ENCODE measurements at regions not wholly inside any gene's neighbourhood (a gene's known extent, or its start where the extent isn't known, plus 50 kb on each side); places are given as distances from the start of the nearest gene placed in this dataset.

- H3K4me3 Mint-ChIP-seq: no peak overlapping the region
- no peak for TF ChIP-seq CTCF (conservative IDR thresholded peaks at IDR 0.05)
- no peak overlapping the region for H3K27ac Mint-ChIP-seq (ENCODE audit: unreplicated experiment)
- DNase-seq (ENCODE audit: low read depth, low spot score): no peak
- peaks cover 3% of the 10 kb centered on the region for H3K9me3 Mint-ChIP-seq
- no peaks in the 10 kb centered on the region for H3K27me3 Mint-ChIP-seq (ENCODE audit: low read depth)
- peaks cover 7% of the 10 kb centered on the region for H3K4me1 Mint-ChIP-seq
- H3K36me3 Mint-ChIP-seq (ENCODE audit: low read depth): no peaks in the 10 kb centered on the region
These were observed 280.9 kb upstream of the NT5C1B start for GRCh38 chr2:18870307-18870706.

- no peak for DNase-seq (ENCODE audit: low read depth, low spot score)
- Mint-ChIP-seq H3K27me3 (ENCODE audit: low read depth) (no peaks in the 10 kb centered on the region), H3K27ac (ENCODE audit: unreplicated experiment) (no peak overlapping the region), H3K4me3 (no peak overlapping the region), H3K4me1 (peaks cover 3% of the 10 kb centered on the region), H3K9me3 (peaks cover 2% of the 10 kb centered on the region), H3K36me3 (ENCODE audit: low read depth) (no peaks in the 10 kb centered on the region)
- no peak for TF ChIP-seq CTCF (conservative IDR thresholded peaks at IDR 0.05)
These were observed 272.6 kb upstream of the NT5C1B start for GRCh38 chr2:18861951-18862350.

- H3K9me3 Mint-ChIP-seq: no peaks in the 10 kb centered on the region
- no peaks in the 10 kb centered on the region for H3K36me3 Mint-ChIP-seq (ENCODE audit: low read depth)
- H3K27ac Mint-ChIP-seq (ENCODE audit: unreplicated experiment): no peak overlapping the region
- no peak for DNase-seq (ENCODE audit: low read depth, low spot score)
- no peaks in the 10 kb centered on the region for H3K27me3 Mint-ChIP-seq (ENCODE audit: low read depth)
- no peak for TF ChIP-seq CTCF (conservative IDR thresholded peaks at IDR 0.05)
- no peak overlapping the region for H3K4me3 Mint-ChIP-seq
- H3K4me1 Mint-ChIP-seq: no peaks in the 10 kb centered on the region
These were observed 270.8 kb upstream of the NT5C1B start for GRCh38 chr2:18860179-18860578.

GRCh38 chr2:18856765-18857164 lies 267.4 kb upstream of the NT5C1B start:
- no peaks in the 10 kb centered on the region for H3K27me3 Mint-ChIP-seq (ENCODE audit: low read depth)
- no peaks in the 10 kb centered on the region for H3K9me3 Mint-ChIP-seq
- no peaks in the 10 kb centered on the region for H3K36me3 Mint-ChIP-seq (ENCODE audit: low read depth)
- no peak for DNase-seq (ENCODE audit: low read depth, low spot score)
- no peak overlapping the region for H3K4me3 Mint-ChIP-seq
- no peak overlapping the region for H3K27ac Mint-ChIP-seq (ENCODE audit: unreplicated experiment)
- TF ChIP-seq CTCF (conservative IDR thresholded peaks at IDR 0.05): no peak
- no peaks in the 10 kb centered on the region for H3K4me1 Mint-ChIP-seq

GRCh38 chr2:18855027-18855426 lies 265.7 kb upstream of the NT5C1B start:
- no peaks in the 10 kb centered on the region for H3K9me3 Mint-ChIP-seq
- no peaks in the 10 kb centered on the region for H3K36me3 Mint-ChIP-seq (ENCODE audit: low read depth)
- H3K27ac Mint-ChIP-seq (ENCODE audit: unreplicated experiment): no peak overlapping the region

More at GRCh38 chr2:18855027-18855426, 265.7 kb upstream of the NT5C1B start:
- DNase-seq (ENCODE audit: low read depth, low spot score): no peak
- H3K4me3 Mint-ChIP-seq: no peak overlapping the region
- no peaks in the 10 kb centered on the region for H3K27me3 Mint-ChIP-seq (ENCODE audit: low read depth)
- no peaks in the 10 kb centered on the region for H3K4me1 Mint-ChIP-seq
- peak; percentile 52 for TF ChIP-seq CTCF (conservative IDR thresholded peaks at IDR 0.05)

All from neural crest cell (in vitro differentiated cells).